NAMALWA (cell line): ENCODE measurements at regions not wholly inside any gene's neighbourhood (a gene's known extent, or its start where the extent isn't known, plus 50 kb on each side); places are given as distances from the start of the nearest gene placed in this dataset.

Experiments used
- DNase-seq: peaks from one replicate; pipeline ENCODE4 v3.0.0-alpha.2; 2015; ENCODE audit warnings: low spot score

DNA sequence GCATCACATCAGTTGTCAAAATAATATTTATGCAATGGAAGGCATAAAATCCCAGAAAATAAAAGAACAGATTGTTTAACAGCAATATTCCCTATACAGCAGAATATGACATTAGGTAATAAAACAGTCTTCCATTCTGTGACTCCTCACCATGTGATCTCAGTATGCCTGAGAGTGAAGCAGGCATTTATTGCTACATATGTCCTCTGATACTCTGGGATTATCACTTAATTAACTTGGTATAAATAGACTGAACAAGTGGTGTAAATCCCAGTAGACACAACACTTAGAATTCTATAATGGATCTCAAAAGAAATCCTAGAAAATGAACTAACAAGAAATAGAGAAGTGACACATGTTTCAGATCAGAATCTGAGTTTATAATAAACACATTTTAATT is 841.3 kb downstream of the PDHA2 start:
- DNase-seq: no peak

DNA sequence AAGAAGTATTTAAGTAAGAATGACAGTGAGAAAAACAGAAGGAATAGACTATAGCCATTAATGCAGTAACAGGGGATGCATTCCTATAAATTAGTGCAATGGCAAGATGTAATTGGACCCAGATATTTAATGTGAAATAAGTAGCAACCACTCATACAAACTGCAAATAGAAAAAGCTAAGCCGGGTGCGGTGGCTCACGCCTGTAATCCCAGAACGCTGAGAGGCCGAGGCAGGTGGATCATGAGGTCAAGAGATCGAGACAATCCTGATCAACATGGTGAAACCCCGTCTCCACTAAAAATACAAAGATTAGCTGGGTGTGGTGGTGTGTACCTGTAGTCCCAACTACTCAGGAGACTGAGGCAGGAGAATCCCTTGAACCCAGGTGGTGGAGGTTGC is 845.8 kb downstream of the PDHA2 start:
- DNase-seq: no peak

DNA sequence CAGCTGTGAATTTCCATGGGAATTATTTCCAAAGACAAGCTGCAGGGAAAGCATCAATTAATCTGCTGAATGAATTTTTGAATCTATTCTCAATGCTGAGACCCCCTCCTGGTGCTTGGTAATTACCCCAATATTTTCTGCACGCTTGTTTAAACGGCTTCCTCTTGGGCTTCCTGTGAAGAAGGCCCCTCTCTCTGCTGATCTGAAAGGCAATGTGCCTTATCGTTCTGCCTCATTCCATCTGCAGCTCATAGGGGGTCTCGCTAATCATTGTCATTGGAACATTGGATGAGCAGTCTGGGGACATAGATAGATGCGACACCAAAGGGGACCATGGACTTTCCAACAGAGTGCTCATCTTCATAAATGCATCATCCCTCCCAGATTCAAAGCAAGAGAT is 851.6 kb downstream of the PDHA2 start:
- DNase-seq: no peak

GRCh38 chr4:96698831-96699230 is 858.9 kb downstream of the PDHA2 start:
- DNase-seq: no peak

DNA sequence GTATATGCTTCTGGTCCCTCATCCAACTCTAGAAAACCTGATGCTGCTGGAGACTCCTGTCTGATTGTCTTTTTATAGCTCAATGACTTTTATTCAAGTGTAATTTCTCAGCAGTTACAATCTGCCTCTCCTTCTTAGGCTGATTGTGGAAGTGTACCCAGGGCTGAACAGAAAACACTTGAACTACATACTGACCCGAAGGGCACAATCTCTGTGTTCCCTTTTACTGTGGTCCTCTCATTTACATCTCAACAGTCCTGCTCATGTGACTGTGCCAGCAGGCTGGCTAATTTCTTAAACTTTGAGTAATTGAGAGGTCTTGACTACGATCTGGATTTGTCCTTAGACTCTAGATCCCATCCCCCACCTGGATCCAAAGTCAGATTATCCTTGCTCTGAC is 863.4 kb downstream of the PDHA2 start:
- no peak for DNase-seq

DNA sequence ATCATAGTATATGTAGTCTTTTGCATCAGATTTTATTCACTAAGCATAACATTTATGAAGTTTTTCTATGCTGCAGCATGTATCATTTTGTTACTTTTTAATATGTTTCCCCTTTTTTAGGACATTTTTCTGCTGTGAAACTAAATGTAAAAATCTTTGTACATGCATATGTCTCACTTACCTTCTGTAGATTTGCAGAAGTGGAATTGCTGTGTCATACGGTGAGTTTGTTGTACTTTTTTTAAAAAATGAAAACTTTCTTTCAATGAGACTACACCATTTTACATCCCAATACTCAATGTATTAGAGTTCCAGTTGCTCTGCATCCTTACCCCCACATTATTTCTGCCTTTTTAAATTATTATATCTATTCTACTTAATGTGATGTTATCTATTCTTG is 868.9 kb downstream of the PDHA2 start:
- DNase-seq: no peak

- DNase-seq: no peak
Observed at GRCh38 chr4:96713271-96713850, 873.5 kb downstream of the PDHA2 start.

GRCh38 chr4:96729641-96730040 is 889.7 kb downstream of the PDHA2 start:
- DNase-seq: no peak

DNA sequence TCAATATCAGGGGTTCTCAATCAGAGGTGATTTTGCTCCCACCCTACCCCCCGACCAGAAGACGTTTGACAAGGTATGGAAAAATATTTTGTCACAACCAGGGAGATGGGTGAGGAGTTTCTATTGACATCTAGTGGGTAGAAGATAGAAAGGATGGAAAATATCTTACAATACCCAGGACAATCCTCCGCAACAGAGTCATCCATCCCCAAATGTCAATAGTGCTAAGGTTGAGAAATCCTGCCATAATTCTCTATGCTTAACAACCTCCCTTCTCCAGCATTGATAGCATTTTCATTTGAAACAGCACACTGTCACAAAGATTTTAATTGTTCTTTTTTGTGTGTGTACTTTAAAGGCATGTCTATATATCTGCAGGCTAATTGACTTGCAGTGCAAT is 890.5 kb downstream of the PDHA2 start:
- no peak for DNase-seq

DNA sequence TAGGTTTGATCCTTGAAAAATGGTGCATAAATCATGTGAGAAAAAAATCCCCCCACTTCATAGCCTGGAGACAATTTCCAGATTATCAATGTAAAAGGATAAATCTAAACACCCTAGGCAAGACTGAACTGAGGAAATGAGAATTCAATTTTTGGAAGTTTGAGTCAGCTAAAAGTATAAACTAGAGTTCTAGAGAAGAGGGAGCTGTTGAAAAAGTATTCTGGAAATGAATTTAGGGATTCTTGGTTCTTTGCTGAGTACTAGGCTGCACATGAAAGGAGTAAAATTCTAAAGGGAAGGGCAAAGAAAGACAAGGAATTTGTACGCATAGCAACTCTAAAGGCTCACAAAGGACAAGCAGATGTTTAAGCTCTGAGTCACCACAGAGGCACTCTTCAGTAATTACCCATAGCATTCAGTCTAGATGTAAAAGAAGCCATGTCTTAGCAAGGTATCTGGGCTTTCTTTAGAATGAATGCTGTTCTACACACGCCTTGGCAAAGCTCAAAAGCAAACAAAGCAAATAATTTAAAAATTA is 896.5 kb downstream of the PDHA2 start:
- no peak for DNase-seq

- no peak for DNase-seq
Observed at GRCh38 chr4:96739101-96739500, 899.2 kb downstream of the PDHA2 start.

DNA sequence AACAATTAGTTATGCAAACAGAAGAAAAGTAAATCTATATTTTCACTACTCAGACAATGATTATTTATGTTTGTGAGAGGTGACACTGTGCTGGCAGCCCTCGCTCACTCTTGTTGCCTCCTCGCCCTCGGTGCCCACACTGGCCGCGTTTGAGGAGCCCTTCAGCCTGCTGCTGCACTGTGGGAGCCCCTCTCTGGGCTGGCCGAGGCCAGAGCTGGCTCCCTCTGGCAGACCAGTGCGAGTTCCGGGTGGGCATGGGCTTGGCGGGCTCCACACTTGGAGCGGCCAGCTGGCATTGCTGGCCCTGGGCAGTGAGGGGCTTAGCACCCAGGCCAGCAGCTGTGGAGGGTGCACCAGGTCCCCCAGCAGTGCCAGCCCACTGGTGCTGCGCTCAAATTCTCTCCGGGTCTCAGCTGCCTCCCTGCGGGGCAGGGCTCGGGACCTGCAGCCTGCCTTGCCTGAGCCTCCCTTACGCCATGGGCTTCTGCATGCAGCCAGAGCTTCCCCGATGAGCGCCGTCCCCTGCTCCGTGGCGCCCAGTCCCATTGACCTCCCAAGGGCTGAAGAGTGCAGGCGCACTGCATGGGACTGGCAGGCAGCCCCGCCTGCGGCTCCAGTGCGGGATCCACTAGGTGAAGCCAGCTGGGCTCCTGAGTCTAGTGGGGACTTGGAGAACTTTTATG is 902.6 kb downstream of the PDHA2 start:
- no peak for DNase-seq

DNA sequence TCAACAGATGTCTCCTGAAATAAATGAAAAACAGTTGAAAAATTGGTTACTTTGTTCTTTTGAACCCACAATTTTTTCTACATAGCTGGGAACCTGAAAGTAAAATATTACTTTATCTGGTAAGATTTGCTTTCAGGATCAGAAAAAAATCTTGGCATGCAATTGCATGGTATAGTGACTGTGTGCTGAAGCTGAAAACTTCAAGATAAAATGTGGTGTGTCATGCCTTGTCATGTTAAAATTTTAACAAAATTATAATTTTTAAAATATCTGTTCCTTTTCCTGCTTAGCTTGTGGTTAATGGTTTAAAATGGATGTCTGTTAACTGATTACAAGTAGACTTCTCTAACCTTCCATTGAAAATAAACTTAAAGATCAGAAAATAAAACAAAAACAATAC is 904.8 kb downstream of the PDHA2 start:
- DNase-seq: no peak

- no peak for DNase-seq
Observed at GRCh38 chr4:96753216-96753615, 913.3 kb downstream of the PDHA2 start.

DNA sequence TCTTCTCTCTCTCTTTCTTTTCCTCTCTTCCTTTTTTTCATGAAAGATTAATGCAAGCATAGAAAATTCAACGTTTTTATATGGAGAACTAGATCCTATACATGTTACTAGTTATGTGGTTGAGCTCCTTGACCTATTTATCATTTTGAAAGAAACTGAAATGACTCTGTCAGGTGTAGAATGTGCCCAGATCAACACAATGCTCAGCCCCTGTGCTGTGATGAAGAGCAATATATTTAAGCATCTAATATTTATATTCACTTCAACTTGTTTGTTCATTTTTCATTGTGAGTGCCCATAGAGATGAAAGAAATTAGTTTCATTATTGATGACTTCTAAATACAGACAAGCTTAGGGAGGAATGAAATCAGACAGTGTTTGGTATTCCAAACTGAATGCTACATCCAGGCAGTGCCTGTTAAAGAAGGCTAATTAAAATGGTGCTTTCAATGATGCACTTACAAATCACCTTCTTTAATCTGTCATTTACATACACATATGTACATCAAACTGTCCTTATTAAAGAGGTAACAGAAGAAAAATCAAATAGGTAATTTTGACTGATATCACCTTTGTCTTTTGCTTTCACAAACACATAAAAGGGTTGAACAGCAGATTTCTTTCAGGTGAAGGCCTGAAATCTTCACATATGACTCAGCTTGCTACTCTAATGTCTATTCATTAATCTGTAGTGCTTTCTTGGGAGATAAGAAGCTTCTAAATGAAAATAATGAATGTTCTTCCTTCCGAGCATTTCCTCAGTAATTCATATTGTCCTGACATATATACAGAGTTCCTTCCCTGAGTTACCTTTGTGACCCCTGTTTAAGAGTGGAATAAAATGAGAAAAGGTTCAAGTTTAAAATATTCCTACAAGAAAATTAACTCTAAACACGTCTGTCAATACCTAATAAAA is 915.9 kb downstream of the PDHA2 start:
- DNase-seq: no peak

GRCh38 chr4:96756584-96756983 is 916.7 kb downstream of the PDHA2 start:
- no peak for DNase-seq

DNA sequence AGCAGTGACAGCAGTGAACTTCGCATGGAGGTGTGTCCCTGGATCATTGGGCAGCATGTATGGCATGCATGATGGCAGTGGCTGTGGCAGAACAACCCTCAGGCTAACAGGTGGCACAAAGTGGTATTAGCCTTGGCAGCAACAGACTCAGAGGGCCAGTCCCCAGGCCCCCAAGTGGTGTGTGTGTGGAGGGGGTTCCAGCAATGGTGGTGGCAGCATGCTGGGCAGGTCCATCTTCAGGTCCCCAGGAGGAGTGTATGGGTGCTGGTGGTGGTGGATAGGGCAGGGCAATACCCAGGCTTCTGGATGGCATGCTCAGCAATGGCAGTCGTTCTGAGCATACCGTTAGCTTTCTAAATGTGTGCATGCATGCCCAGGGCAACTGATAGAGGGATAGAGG is 923.7 kb downstream of the PDHA2 start:
- no peak for DNase-seq

- DNase-seq: no peak
Observed at GRCh38 chr4:96766359-96766758, 926.5 kb downstream of the PDHA2 start.

- DNase-seq: no peak
Observed at GRCh38 chr4:96767815-96768480, 928.1 kb downstream of the PDHA2 start.

DNA sequence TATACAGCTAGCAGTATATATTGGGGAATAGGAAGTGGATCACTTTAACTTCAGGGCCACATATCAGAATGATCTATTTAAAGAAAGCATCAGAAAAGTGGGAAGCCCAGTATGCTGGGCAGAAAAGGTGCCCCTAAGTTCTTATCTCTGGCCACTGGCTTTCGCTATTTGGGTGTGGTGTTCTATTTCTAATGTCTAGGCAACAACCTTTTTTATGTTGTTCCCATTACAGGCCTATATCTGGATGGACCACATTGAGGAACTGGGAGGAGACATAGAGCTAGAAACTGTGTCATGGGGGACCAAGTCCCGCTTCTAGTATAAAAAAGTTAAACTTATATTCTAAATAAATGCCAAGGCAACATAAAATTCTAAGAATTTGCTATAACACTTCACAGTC is 935.6 kb downstream of the PDHA2 start:
- DNase-seq: no peak

GRCh38 chr4:96776920-96777527 is 937.1 kb downstream of the PDHA2 start:
- DNase-seq: no peak

- no peak for DNase-seq
Observed at GRCh38 chr4:96784336-96784735, 944.4 kb downstream of the PDHA2 start.
